ENCODE measurements at regions not wholly inside any gene's neighbourhood (a gene's known extent, or its start where the extent isn't known, plus 50 kb on each side); places are given as distances from the start of the nearest gene placed in this dataset.
"Not testable (repeated sequence)": the region's sequence is repeated elsewhere in the genome, so short reads cannot be mapped to it uniquely, and the experiment has no call there.

- H3K4me3 ChIP-seq (ENCODE audit: low read depth, low read length): no peak overlapping the region
Observed at GRCh38 chr1:73310797-73311381, 887.1 kb downstream of the LRRIQ3 start.

- H3K4me3 ChIP-seq (ENCODE audit: low read depth, low read length): no peak overlapping the region
Observed at GRCh38 chr1:73306899-73307555, 890.9 kb downstream of the LRRIQ3 start.

GRCh38 chr1:73273886-73274285 is 924.1 kb downstream of the LRRIQ3 start:
- no peak overlapping the region for H3K4me3 ChIP-seq (ENCODE audit: low read depth, low read length)

GRCh38 chr1:73245196-73245595 is 952.8 kb downstream of the LRRIQ3 start:
- H3K4me3 ChIP-seq (ENCODE audit: low read depth, low read length): not testable (repeated sequence)

GRCh38 chr1:73218995-73219546 is 936.7 kb upstream of the NEGR1 start:
- H3K4me3 ChIP-seq (ENCODE audit: low read depth, low read length): no peak overlapping the region

GRCh38 chr1:73205294-73205973 is 923.1 kb upstream of the NEGR1 start:
- no peak overlapping the region for H3K4me3 ChIP-seq (ENCODE audit: low read depth, low read length)

GRCh38 chr1:73197972-73198371 is 915.6 kb upstream of the NEGR1 start:
- no peak overlapping the region for H3K4me3 ChIP-seq (ENCODE audit: low read depth, low read length)

- H3K4me3 ChIP-seq (ENCODE audit: low read depth, low read length): no peak overlapping the region
Observed at GRCh38 chr1:73194965-73195364, 912.6 kb upstream of the NEGR1 start.

- not testable (repeated sequence) for H3K4me3 ChIP-seq (ENCODE audit: low read depth, low read length)
Observed at GRCh38 chr1:73183581-73183980, 901.2 kb upstream of the NEGR1 start.

- H3K4me3 ChIP-seq (ENCODE audit: low read depth, low read length): no peak overlapping the region
Observed at GRCh38 chr1:73181190-73181540, 898.8 kb upstream of the NEGR1 start.

- no peak overlapping the region for H3K4me3 ChIP-seq (ENCODE audit: low read depth, low read length)
Observed at GRCh38 chr1:73180397-73181189, 898.3 kb upstream of the NEGR1 start.

GRCh38 chr1:73176902-73177301 is 894.6 kb upstream of the NEGR1 start:
- H3K4me3 ChIP-seq (ENCODE audit: low read depth, low read length): no peak overlapping the region

- H3K4me3 ChIP-seq (ENCODE audit: low read depth, low read length): no peak overlapping the region
Observed at GRCh38 chr1:73167009-73167657, 884.8 kb upstream of the NEGR1 start.

- H3K4me3 ChIP-seq (ENCODE audit: low read depth, low read length): no peak overlapping the region
Observed at GRCh38 chr1:73162564-73162963, 880.2 kb upstream of the NEGR1 start.

- H3K4me3 ChIP-seq (ENCODE audit: low read depth, low read length): no peak overlapping the region
Observed at GRCh38 chr1:73161418-73161817, 879.1 kb upstream of the NEGR1 start.

- H3K4me3 ChIP-seq (ENCODE audit: low read depth, low read length): no peak overlapping the region
Observed at GRCh38 chr1:73160759-73161158, 878.4 kb upstream of the NEGR1 start.

GRCh38 chr1:73144311-73144710 is 862.0 kb upstream of the NEGR1 start:
- no peak overlapping the region for H3K4me3 ChIP-seq (ENCODE audit: low read depth, low read length)

- no peak overlapping the region for H3K4me3 ChIP-seq (ENCODE audit: low read depth, low read length)
Observed at GRCh38 chr1:73136975-73137374, 854.6 kb upstream of the NEGR1 start.

GRCh38 chr1:73106931-73107330 is 824.6 kb upstream of the NEGR1 start:
- no peak overlapping the region for H3K4me3 ChIP-seq (ENCODE audit: low read depth, low read length)

- no peak overlapping the region for H3K4me3 ChIP-seq (ENCODE audit: low read depth, low read length)
Observed at GRCh38 chr1:73105755-73106154, 823.4 kb upstream of the NEGR1 start.

- no peak overlapping the region for H3K4me3 ChIP-seq (ENCODE audit: low read depth, low read length)
Observed at GRCh38 chr1:73104749-73105148, 822.4 kb upstream of the NEGR1 start.

All from iPS-11a (cell line).